GM12864 (cell line): ENCODE measurements at regions not wholly inside any gene's neighbourhood (a gene's known extent, or its start where the extent isn't known, plus 50 kb on each side); places are given as distances from the start of the nearest gene placed in this dataset.
"Not testable (repeated sequence)": the region's sequence is repeated elsewhere in the genome, so short reads cannot be mapped to it uniquely, and the experiment has no call there.

Source experiments
- DNase-seq: peaks from one replicate; pipeline ENCODE4 v3.0.0-alpha.2; 2011; ENCODE audit warnings: low read depth
- H3K4me3 ChIP-seq: 2 replicates; pipeline ENCODE4 v1.5.1; 2011; ENCODE audit warnings: mild to moderate bottlenecking, low read depth, low read length, control low read depth
- CTCF ChIP-seq: IDR thresholded peaks from 2 replicates; pipeline ENCODE4 v1.5.1; 2011; ENCODE audit warnings: low read depth, mild to moderate bottlenecking, moderate library complexity, low read length, control low read depth, inconsistent platforms; ENCODE audit errors: missing control alignments

GRCh38 chr9:135408476-135409254 is 70.9 kb upstream of the PPP1R26 start:
- TF ChIP-seq CTCF = no peak
- no peak overlapping the region for H3K4me3 ChIP-seq
- no peak for DNase-seq

- TF ChIP-seq CTCF = no peak
- no peak overlapping the region for H3K4me3 ChIP-seq
- no peak for DNase-seq
Observed at GRCh38 chr9:135409286-135410200, 70.0 kb upstream of the PPP1R26 start.

- no peak for TF ChIP-seq CTCF
- no peak overlapping the region for H3K4me3 ChIP-seq
- DNase-seq = no peak
Observed at GRCh38 chr9:135410421-135410820, 69.2 kb upstream of the PPP1R26 start.

- DNase-seq = no peak
- H3K4me3 ChIP-seq = no peak overlapping the region
- no peak for TF ChIP-seq CTCF
Observed at GRCh38 chr9:135410831-135411473, 68.6 kb upstream of the PPP1R26 start.

- not testable (repeated sequence) for H3K4me3 ChIP-seq, DNase-seq
Observed at GRCh38 chr9:135411605-135412004, 68.0 kb upstream of the PPP1R26 start.

GRCh38 chr9:135412315-135413085 is 67.1 kb upstream of the PPP1R26 start:
- TF ChIP-seq CTCF = peak; percentile 93
- not testable (repeated sequence) for DNase-seq, H3K4me3 ChIP-seq

- H3K4me3 ChIP-seq = no peak overlapping the region
- no peak for TF ChIP-seq CTCF
- DNase-seq = no peak
Observed at GRCh38 chr9:135413086-135413375, 66.6 kb upstream of the PPP1R26 start.
